ENCODE measurements at regions not wholly inside any gene's neighbourhood (a gene's known extent, or its start where the extent isn't known, plus 50 kb on each side); places are given as distances from the start of the nearest gene placed in this dataset.

DNA sequence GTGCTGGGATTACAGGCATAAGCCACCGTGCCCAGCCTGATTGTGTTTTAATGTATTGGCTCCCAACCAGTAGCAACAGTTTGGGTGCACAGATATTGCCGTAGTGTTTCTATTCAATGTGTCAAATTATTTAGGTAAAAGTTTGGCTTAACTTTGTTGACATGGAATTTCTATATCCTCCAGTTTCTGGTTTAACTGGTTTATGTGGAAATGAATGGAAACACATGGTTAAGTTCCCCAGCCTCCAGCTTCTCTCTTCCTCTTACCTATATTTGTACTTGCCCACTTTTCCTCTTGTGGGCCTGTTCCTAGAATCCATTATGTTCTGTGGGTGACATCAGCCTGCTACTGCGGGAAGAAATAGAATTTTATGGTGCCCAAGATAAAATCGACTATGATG is 53.9 kb upstream of the ESR1 start:
- no peak for DNase-seq
- Histone ChIP-seq H3K9me3 (ENCODE audit: severe bottlenecking) (no peaks in the 10 kb centered on the region), H3K4me3 (ENCODE audit: low read depth, low read length) (no peak overlapping the region), H3K27ac (no peak overlapping the region), H3K36me3 (no peaks in the 10 kb centered on the region), H3K27me3 (ENCODE audit: insufficient read depth, low read depth, severe bottlenecking) (no peaks in the 10 kb centered on the region)
- TF ChIP-seq, protein P1, sequence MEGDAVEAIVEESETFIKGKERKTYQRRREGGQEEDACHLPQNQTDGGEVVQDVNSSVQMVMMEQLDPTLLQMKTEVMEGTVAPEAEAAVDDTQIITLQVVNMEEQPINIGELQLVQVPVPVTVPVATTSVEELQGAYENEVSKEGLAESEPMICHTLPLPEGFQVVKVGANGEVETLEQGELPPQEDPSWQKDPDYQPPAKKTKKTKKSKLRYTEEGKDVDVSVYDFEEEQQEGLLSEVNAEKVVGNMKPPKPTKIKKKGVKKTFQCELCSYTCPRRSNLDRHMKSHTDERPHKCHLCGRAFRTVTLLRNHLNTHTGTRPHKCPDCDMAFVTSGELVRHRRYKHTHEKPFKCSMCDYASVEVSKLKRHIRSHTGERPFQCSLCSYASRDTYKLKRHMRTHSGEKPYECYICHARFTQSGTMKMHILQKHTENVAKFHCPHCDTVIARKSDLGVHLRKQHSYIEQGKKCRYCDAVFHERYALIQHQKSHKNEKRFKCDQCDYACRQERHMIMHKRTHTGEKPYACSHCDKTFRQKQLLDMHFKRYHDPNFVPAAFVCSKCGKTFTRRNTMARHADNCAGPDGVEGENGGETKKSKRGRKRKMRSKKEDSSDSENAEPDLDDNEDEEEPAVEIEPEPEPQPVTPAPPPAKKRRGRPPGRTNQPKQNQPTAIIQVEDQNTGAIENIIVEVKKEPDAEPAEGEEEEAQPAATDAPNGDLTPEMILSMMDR (IDR thresholded peaks at IDR 0.05; ENCODE audit: low read depth, low read length): no peak

DNA sequence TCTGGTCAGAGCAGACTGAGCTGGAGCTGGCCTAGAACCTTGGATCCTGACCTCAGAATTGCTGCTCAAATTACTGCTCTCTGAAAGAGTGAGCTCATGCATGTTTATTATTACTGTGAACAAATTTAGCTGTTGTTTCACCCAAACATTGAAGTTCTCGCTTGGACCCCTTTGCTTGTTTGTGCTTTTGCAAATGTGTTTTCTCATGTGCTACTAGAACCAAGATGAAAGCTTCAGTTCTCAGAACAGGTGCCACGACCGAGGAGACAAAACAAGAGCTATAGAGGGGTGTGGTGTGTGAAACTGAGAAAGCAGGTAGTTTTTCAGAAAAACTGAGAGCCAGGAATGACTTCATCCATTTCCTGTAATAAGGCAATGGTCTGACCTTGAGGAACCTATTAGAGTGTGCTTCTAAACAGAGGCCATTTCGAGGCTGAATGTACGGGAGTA is 50.0 kb upstream of the ESR1 start:
- H3K27ac ChIP-seq: no peak overlapping the region
- no peak overlapping the region for H3K4me3 ChIP-seq (ENCODE audit: low read depth, low read length)
- TF ChIP-seq, protein P1 (IDR thresholded peaks at IDR 0.05; ENCODE audit: low read depth, low read length): no peak

More for the DNA sequence above, 50.0 kb upstream of the ESR1 start:
- Histone ChIP-seq H3K9me3 (ENCODE audit: severe bottlenecking) (no peaks in the 10 kb centered on the region), H3K27me3 (ENCODE audit: insufficient read depth, low read depth, severe bottlenecking) (no peaks in the 10 kb centered on the region), H3K36me3 (no peaks in the 10 kb centered on the region)
- no peak for DNase-seq

Measured in WERI-Rb-1 (cell line).